HepG2 (cell line): ENCODE measurements at regions not wholly inside any gene's neighbourhood (a gene's known extent, or its start where the extent isn't known, plus 50 kb on each side); places are given as distances from the start of the nearest gene placed in this dataset.

Experiments used
- CHD2 ChIP-seq: IDR thresholded peaks from 2 replicates; pipeline ENCODE4 v1.6.1; 2011; ENCODE audit warnings: low read depth, low read length, improper control_type of control experiment
- MAFG ChIP-seq: sonication (generic); formaldehyde crosslinking; IDR thresholded peaks from 2 replicates; pipeline ENCODE4 v1.5.1; 2020; ENCODE audit warnings: mild to moderate bottlenecking, missing genetic modification reagents
- ZNF138 ChIP-seq: sonication (generic); formaldehyde crosslinking; IDR thresholded peaks from 2 replicates; pipeline ENCODE4 v1.5.0; 2020; ENCODE audit warnings: mild to moderate bottlenecking, low read depth, missing genetic modification reagents
- ZNF225 ChIP-seq: sonication (generic); formaldehyde crosslinking; IDR thresholded peaks from 2 replicates; pipeline ENCODE4 v1.4.0; 2020; ENCODE audit warnings: mild to moderate bottlenecking, missing genetic modification reagents
- ZNF292 ChIP-seq: sonication (generic); formaldehyde crosslinking; IDR thresholded peaks from 2 replicates; pipeline ENCODE4 v1.8.1; 2022; ENCODE audit warnings: mild to moderate bottlenecking, low read depth, missing genetic modification reagents, borderline replicate concordance
- ZNF687 ChIP-seq: sonication (generic); formaldehyde crosslinking; IDR thresholded peaks from 2 replicates; pipeline ENCODE4 v1.5.1; 2020; ENCODE audit warnings: mild to moderate bottlenecking, missing genetic modification reagents, moderate library complexity
- TF ChIP-seq, protein P1 (sequence below): fragments of 450-650 bp; IDR thresholded peaks from 2 replicates; pipeline ENCODE4 v1.6.1; 2017; ENCODE audit warnings: mild to moderate bottlenecking

DNA sequence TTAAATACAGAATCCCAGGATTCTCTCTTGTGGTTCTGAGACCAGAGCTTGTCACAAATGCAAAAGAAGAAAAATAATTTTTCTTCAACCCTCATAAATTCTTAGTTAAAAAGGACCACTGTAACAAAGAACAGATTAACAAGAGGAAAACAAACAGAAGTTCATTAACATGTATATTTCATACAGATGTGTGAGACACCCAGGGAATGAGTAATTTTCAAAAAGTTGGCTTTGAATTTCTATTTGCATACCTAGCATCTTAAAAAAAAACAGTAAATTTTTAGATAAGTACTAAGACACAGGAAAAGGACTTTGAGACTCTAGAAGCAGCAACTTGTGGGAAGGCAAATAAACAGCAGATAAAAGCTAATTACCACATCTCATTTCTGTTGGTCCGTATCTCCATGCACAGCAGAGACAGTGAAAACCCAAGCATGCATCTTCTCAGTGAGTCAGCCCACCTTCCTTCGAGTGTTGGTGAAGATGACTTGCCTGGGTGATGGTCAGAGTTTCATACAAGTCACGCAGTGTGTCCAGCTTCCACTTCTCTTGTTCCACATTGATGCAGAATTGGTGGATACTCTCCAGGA, 399.9 kb upstream of the ADAMTS5 start (continued):
- no peak for TF ChIP-seq ZNF687 (CRISPR knock-in tag)
- TF ChIP-seq, protein P1, sequence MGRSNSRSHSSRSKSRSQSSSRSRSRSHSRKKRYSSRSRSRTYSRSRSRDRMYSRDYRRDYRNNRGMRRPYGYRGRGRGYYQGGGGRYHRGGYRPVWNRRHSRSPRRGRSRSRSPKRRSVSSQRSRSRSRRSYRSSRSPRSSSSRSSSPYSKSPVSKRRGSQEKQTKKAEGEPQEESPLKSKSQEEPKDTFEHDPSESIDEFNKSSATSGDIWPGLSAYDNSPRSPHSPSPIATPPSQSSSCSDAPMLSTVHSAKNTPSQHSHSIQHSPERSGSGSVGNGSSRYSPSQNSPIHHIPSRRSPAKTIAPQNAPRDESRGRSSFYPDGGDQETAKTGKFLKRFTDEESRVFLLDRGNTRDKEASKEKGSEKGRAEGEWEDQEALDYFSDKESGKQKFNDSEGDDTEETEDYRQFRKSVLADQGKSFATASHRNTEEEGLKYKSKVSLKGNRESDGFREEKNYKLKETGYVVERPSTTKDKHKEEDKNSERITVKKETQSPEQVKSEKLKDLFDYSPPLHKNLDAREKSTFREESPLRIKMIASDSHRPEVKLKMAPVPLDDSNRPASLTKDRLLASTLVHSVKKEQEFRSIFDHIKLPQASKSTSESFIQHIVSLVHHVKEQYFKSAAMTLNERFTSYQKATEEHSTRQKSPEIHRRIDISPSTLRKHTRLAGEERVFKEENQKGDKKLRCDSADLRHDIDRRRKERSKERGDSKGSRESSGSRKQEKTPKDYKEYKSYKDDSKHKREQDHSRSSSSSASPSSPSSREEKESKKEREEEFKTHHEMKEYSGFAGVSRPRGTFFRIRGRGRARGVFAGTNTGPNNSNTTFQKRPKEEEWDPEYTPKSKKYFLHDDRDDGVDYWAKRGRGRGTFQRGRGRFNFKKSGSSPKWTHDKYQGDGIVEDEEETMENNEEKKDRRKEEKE: no peak
- no peak for TF ChIP-seq ZNF292 (CRISPR knock-in tag)
- TF ChIP-seq ZNF225 (CRISPR knock-in tag): no peak
- TF ChIP-seq CHD2: no peak
- TF ChIP-seq MAFG: no peak
- no peak for TF ChIP-seq ZNF138 (CRISPR knock-in tag)
